DND-41 (cell line): ENCODE measurements at regions not wholly inside any gene's neighbourhood (a gene's known extent, or its start where the extent isn't known, plus 50 kb on each side); places are given as distances from the start of the nearest gene placed in this dataset.
"Not testable (repeated sequence)": the region's sequence is repeated elsewhere in the genome, so short reads cannot be mapped to it uniquely, and the experiment has no call there.

ENCODE experiments used
- ATAC-seq: fragments of 200-7000 bp; cut with Tn5 transposase; 3 replicates; pipeline ENCODE4 v1.9.1; 2021; ENCODE audit warnings: low read depth; ENCODE audit not compliant: insufficient read depth
- DNase-seq: peaks from one replicate; pipeline ENCODE4 v3.0.0-alpha.2; 2020
- H2AFZ ChIP-seq: 2 replicates; pipeline ENCODE4 v1.6.0; 2012; ENCODE audit warnings: low read depth, low read length
- H3K27ac ChIP-seq: 2 replicates; pipeline ENCODE4 v1.5.1; 2012; ENCODE audit warnings: low read length, inconsistent platforms
- H3K27me3 ChIP-seq: fragments of 200-600 bp; sonication (generic); 2 replicates; pipeline ENCODE4 v1.6.0; 2012; ENCODE audit warnings: low read length, mild to moderate bottlenecking, inconsistent platforms; ENCODE audit not compliant: insufficient read depth, poor library complexity
- H3K36me3 ChIP-seq: 2 replicates; pipeline ENCODE4 v1.5.1; 2012; ENCODE audit warnings: low read length, inconsistent platforms; ENCODE audit not compliant: insufficient read depth
- H3K4me1 ChIP-seq: 2 replicates; pipeline ENCODE4 v1.5.1; 2012; ENCODE audit warnings: mild to moderate bottlenecking, low read length; ENCODE audit not compliant: insufficient read depth
- H3K4me2 ChIP-seq: 2 replicates; pipeline ENCODE4 v1.6.0; 2012; ENCODE audit warnings: mild to moderate bottlenecking, moderate library complexity, low read length, inconsistent platforms; ENCODE audit not compliant: insufficient read depth
- H3K4me3 ChIP-seq, 2 experiments: fragments of 200-600 bp in 1 of 2; shearing (Covaris generic) in 1 of 2; 2 replicates each; pipeline ENCODE4 v1.5.1; 2012 to 2016; ENCODE audit warnings: inconsistent platforms in 2 of 2, low read length in 2 of 2, mild to moderate bottlenecking in 2 of 2, low read depth in 1 of 2, moderate library complexity in 1 of 2
- H3K79me2 ChIP-seq: 2 replicates; pipeline ENCODE4 v1.6.0; 2012; ENCODE audit warnings: low read length, inconsistent platforms; ENCODE audit not compliant: insufficient read depth
- H3K9ac ChIP-seq: 2 replicates; pipeline ENCODE4 v1.6.0; 2012; ENCODE audit warnings: low read depth, mild to moderate bottlenecking, inconsistent platforms, low read length, moderate library complexity
- H3K9me3 ChIP-seq: 2 replicates; pipeline ENCODE4 v1.5.1; 2012; ENCODE audit warnings: low read length, moderate library complexity, mild to moderate bottlenecking, inconsistent platforms; ENCODE audit not compliant: insufficient read depth, severe bottlenecking
- H4K20me1 ChIP-seq: 2 replicates; pipeline ENCODE4 v1.6.0; 2012; ENCODE audit warnings: low read length; ENCODE audit not compliant: insufficient read depth
- CTCF ChIP-seq: IDR thresholded peaks from 2 replicates; pipeline ENCODE4 v1.5.1; 2012; ENCODE audit warnings: borderline replicate concordance, low read length, moderate library complexity, mild to moderate bottlenecking; ENCODE audit not compliant: poor library complexity, severe bottlenecking; ENCODE audit errors: extremely low read depth
- EZH2 ChIP-seq: IDR thresholded peaks from 3 replicates; pipeline ENCODE4 v1.6.1; 2012; ENCODE audit warnings: borderline replicate concordance, low read depth, mild to moderate bottlenecking, moderate library complexity, low read length, inconsistent platforms; ENCODE audit not compliant: severe bottlenecking

- no peak for ATAC-seq
- Histone ChIP-seq H3K4me2 (no peak overlapping the region), H2AFZ (no peak overlapping the region), H3K9me3 (no peaks in the 10 kb centered on the region), H4K20me1 (no peaks in the 10 kb centered on the region), H3K4me1 (no peaks in the 10 kb centered on the region), H3K4me3 (no peak overlapping the region), H3K79me2 (no peaks in the 10 kb centered on the region), H3K36me3 (no peaks in the 10 kb centered on the region), H3K27ac (no peak overlapping the region), H3K9ac (no peak overlapping the region), H3K27me3 (no peaks in the 10 kb centered on the region)
- TF ChIP-seq CTCF (no peak), EZH2 (no peak)
- DNase-seq: no peak
Observed at GRCh38 chr5:104327801-104328200, 765.2 kb upstream of the NUDT12 start.

DNA sequence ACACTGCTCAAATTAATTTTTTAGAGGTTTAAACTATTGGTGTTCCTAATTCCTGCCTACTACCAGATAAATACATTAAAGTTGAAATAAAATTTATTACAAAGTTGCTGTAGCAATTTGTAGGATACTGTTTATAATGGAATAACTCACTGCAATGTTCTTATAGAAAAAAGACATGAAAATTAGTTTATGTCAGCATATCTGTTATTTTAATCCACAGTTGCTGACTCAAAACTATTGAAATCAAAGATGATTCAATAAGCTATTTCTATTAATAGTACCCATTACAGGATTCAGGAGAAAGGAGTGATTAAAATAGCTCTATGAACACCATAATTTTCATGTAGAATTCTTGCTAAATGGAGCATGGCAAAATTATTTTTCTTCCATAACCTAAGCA, 764.4 kb upstream of the NUDT12 start:
- TF ChIP-seq CTCF (no peak), EZH2 (no peak)

GRCh38 chr5:104325356-104325755, 762.8 kb upstream of the NUDT12 start:
- Histone ChIP-seq H3K79me2 (no peaks in the 10 kb centered on the region), H3K4me3 (no peak overlapping the region), H3K9me3 (no peaks in the 10 kb centered on the region), H3K27me3 (no peaks in the 10 kb centered on the region), H3K9ac (no peak overlapping the region), H3K4me1 (no peaks in the 10 kb centered on the region), H3K27ac (no peak overlapping the region), H3K36me3 (no peaks in the 10 kb centered on the region), H2AFZ (no peak overlapping the region), H3K4me2 (no peak overlapping the region), H4K20me1 (no peaks in the 10 kb centered on the region)
- TF ChIP-seq CTCF: no peak
- TF ChIP-seq EZH2: no peak
- DNase-seq (no peak), ATAC-seq (no peak)

More for the DNA sequence above, 764.4 kb upstream of the NUDT12 start:
- Histone ChIP-seq H3K9me3 (no peaks in the 10 kb centered on the region), H3K36me3 (no peaks in the 10 kb centered on the region), H3K9ac (no peak overlapping the region), H3K27me3 (no peaks in the 10 kb centered on the region), H2AFZ (no peak overlapping the region), H4K20me1 (no peaks in the 10 kb centered on the region), H3K79me2 (no peaks in the 10 kb centered on the region), H3K27ac (no peak overlapping the region), H3K4me1 (no peaks in the 10 kb centered on the region), H3K4me2 (no peak overlapping the region), H3K4me3 (no peak overlapping the region)
- no peak for ATAC-seq
- DNase-seq: no peak

GRCh38 chr5:104316676-104317075, 754.1 kb upstream of the NUDT12 start:
- not testable (repeated sequence) for H3K9me3 ChIP-seq, H3K4me1 ChIP-seq, DNase-seq, H3K4me3 ChIP-seq, H3K4me2 ChIP-seq, H3K36me3 ChIP-seq, ATAC-seq, H3K79me2 ChIP-seq, H3K9ac ChIP-seq, H4K20me1 ChIP-seq, H2AFZ ChIP-seq, H3K27ac ChIP-seq, H3K27me3 ChIP-seq
